Upper lobe of left lung (tissue), 6 donors: ENCODE measurements at regions not wholly inside any gene's neighbourhood (a gene's known extent, or its start where the extent isn't known, plus 50 kb on each side); places are given as distances from the start of the nearest gene placed in this dataset.

ENCODE experiments used
- ATAC-seq, 2 donors: fragments of 200-7000 bp; cut with Tn5 transposase; one replicate each; pipeline ENCODE4 v1.9.1; 2022; ENCODE audit warnings: mild to moderate bottlenecking in 2 of 2, moderate library complexity in 2 of 2; ENCODE audit not compliant: low FRiP score in 2 of 2
- DNase-seq, 2 donors: peaks; one replicate each; pipeline ENCODE4 v3.0.0-alpha.2; 2019 to 2020
- H3K27ac ChIP-seq, 4 donors: fragments of 200-600 bp; sonication (generic); one replicate each; pipeline ENCODE4 v1.5.1; 2016 to 2019
- H3K27me3 ChIP-seq, 4 donors: fragments of 200-600 bp; sonication (generic); one replicate each; pipeline ENCODE4 v1.5.1; 2017 to 2019
- H3K36me3 ChIP-seq, 4 donors: fragments of 200-600 bp; sonication (generic); one replicate each; pipeline ENCODE4 v1.5.1; 2016 to 2019
- H3K4me1 ChIP-seq, 4 donors: fragments of 200-600 bp; sonication (generic); one replicate each; pipeline ENCODE4 v1.5.1; 2018 to 2019
- H3K4me3 ChIP-seq, 4 donors: fragments of 200-600 bp; sonication (generic); one replicate each; pipeline ENCODE4 v1.5.1; 2017 to 2019; ENCODE audit warnings: mild to moderate bottlenecking in 2 of 4, moderate library complexity in 1 of 4
- H3K9me3 ChIP-seq, 4 donors: fragments of 200-600 bp; sonication (generic); one replicate each; pipeline ENCODE4 v1.5.1; 2018 to 2019
- EP300 ChIP-seq, 4 donors: sonication (generic); formaldehyde crosslinking; IDR thresholded peaks; one replicate each; pipeline ENCODE4 v1.5.1; 2017; ENCODE audit warnings: antibody characterized with exemption in 4 of 4, control low read depth in 2 of 4
- POLR2A ChIP-seq, 4 donors: fragments of 450-650 bp; IDR thresholded peaks; one replicate each; pipeline ENCODE4 v1.5.1; 2016 to 2017; ENCODE audit warnings: antibody characterized with exemption in 4 of 4, mild to moderate bottlenecking in 2 of 4
- POLR2AphosphoS5 ChIP-seq, 2 donors: sonication (generic); formaldehyde crosslinking; IDR thresholded peaks; one replicate each; pipeline ENCODE4 v1.5.1; 2017; ENCODE audit warnings: antibody characterized with exemption in 2 of 2
- WGBS, 2 donors: methylation state at CpG; one replicate each; pipeline ENCODE4 v1.1.5; 2017 to 2018; 5-methylcytosine and 5-hydroxymethylcytosine counted together
- small RNA-seq, 4 donors: library from RNA; depleted of rRNA; stranded (forward); fragments of <200 nt; gene quantifications; one replicate each; pipeline ENCODE3, GENCODE V24; 2016
- TF ChIP-seq, protein P1 (sequence below), 6 experiments: fragments of 450-650 bp in 4 of 6; fragments of 200-600 bp in 2 of 6; sonication (generic) in 2 of 6; IDR thresholded peaks; one replicate each; pipeline ENCODE4 v1.5.1; 2016 to 2019; ENCODE audit warnings: antibody characterized with exemption in 6 of 6
- donor health status: DM: no; HTN: no; CAD: no; lungs with moderate emphysema.
- donor health status: DM: no; HTN: yes; CAD: no; lungs with severe emphysema.

DNA sequence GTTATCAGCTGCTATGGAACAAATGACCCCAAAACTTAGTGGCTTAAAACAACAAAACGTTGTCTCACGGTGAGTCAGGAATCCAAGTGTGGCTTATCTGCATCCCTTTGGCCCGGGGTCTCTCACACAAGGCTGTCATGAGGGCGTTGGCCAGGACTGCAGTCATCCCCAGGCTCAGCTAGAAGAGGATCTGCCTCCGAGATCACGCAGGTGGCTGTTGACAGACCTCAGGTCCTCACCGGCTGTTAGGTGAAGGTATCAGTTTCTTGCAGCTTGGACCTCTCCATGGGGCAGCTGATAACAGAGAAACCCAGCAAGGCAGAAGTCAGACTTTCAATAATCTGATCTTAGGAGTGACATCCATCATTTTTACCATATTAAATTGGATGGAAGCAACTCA, 52.7 kb upstream of the SYT6 start:
- DNase-seq, result no peak
- Histone ChIP-seq H3K27ac (no peak overlapping the region), H3K36me3 (no peaks in the 10 kb centered on the region), H3K4me1 (no peaks in the 10 kb centered on the region), H3K4me3 (no peak overlapping the region), H3K9me3 (no peaks in the 10 kb centered on the region), H3K27me3 (no peaks in the 10 kb centered on the region)
- TF ChIP-seq, protein P1, sequence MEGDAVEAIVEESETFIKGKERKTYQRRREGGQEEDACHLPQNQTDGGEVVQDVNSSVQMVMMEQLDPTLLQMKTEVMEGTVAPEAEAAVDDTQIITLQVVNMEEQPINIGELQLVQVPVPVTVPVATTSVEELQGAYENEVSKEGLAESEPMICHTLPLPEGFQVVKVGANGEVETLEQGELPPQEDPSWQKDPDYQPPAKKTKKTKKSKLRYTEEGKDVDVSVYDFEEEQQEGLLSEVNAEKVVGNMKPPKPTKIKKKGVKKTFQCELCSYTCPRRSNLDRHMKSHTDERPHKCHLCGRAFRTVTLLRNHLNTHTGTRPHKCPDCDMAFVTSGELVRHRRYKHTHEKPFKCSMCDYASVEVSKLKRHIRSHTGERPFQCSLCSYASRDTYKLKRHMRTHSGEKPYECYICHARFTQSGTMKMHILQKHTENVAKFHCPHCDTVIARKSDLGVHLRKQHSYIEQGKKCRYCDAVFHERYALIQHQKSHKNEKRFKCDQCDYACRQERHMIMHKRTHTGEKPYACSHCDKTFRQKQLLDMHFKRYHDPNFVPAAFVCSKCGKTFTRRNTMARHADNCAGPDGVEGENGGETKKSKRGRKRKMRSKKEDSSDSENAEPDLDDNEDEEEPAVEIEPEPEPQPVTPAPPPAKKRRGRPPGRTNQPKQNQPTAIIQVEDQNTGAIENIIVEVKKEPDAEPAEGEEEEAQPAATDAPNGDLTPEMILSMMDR (IDR thresholded peaks at IDR 0.05), result no peak
- no peak for TF ChIP-seq EP300 (IDR thresholded peaks at IDR 0.05)
- TF ChIP-seq POLR2AphosphoS5 (IDR thresholded peaks at IDR 0.05), result no peak
- TF ChIP-seq POLR2A (IDR thresholded peaks at IDR 0.05), result no peak
- no peak for ATAC-seq
- 58 to 66% methylated on average over 7 of the region's 7 CpGs for WGBS, 2 donors

DNA sequence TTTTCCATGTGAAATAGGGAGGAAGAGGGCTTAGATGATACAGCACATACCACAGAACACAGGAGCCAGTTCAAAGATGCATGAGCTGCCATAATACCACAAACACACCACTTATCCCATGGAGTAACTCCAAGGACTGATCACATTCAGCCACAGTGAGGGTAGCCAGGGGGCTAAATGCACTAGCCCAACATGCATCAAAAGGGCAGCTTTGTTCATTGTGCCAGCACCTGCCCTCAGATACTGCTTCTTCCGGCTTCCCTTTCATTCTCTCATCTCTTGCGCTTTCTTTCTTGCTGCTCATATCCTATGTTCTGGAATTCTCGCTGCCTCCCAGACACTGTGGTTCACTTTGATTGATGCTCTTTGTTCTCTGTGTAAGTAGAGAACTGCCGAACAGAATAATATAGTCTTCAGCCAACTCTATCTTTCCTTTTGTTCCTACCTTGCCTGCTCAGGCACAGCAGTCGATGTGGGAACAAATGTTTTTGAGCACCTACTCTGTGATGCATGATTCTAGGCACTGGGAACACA, 50.0 kb upstream of the SYT6 start:
- TF ChIP-seq EP300 (IDR thresholded peaks at IDR 0.05) (no peak), POLR2A (IDR thresholded peaks at IDR 0.05) (no peak), POLR2AphosphoS5 (IDR thresholded peaks at IDR 0.05) (no peak)
- TF ChIP-seq, protein P1 (IDR thresholded peaks at IDR 0.05), result no peak
- DNase-seq, result no peak
- no peak for ATAC-seq
- Histone ChIP-seq H3K36me3 (no peaks in the 10 kb centered on the region), H3K9me3 (no peaks in the 10 kb centered on the region), H3K27me3 (no peaks in the 10 kb centered on the region), H3K27ac (no peak overlapping the region), H3K4me1 (peaks cover 0 to 9% (median 0%) of the 10 kb centered on the region in 4 donors), H3K4me3 (no peak overlapping the region)
- 72 to 77% methylated on average over 5 of the region's 5 CpGs for WGBS, 2 donors

Small RNA genes in the stretch of these regions (small RNA-seq; reads per million reads assigned to genes)
- gene MRPL57P1, result 0 reads per million in 4 donors
